DOHH2 (cell line): ENCODE measurements at regions not wholly inside any gene's neighbourhood (a gene's known extent, or its start where the extent isn't known, plus 50 kb on each side); places are given as distances from the start of the nearest gene placed in this dataset.

Experiments
- CTCF ChIP-seq: fragments of 200-600 bp; sonication (generic); IDR thresholded peaks from one replicate; pipeline ENCODE4 v1.5.1; 2014; ENCODE audit warnings: antibody characterized with exemption, mild to moderate bottlenecking, low read depth, low read length; ENCODE audit not compliant: poor library complexity, severe bottlenecking
- EZH2phosphoT487 ChIP-seq: fragments of 200-600 bp; sonication (generic); IDR thresholded peaks from 2 replicates; pipeline ENCODE4 v1.6.1; 2017; ENCODE audit warnings: borderline replicate concordance, mild to moderate bottlenecking, antibody characterized with exemption, low read length, moderate library complexity, mixed read lengths

DNA sequence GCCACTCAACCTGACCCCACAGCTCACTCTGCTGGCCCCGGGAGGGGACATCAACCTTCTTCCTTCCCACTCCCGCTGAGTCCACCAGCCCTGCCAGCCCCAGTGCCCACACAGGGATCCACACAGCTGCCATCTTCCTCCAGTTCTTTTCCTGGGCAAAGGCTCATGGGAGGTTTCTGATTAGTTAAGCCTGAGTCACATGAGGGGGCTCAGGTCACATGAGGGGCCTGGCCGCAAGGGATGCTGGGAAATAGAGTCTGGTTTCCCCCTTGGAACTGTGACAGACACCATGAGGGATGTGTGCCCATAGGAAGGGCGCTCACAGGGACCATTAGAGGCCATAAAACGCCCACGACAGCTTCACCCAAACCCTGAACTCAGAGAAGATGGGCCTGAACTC lies 228.7 kb upstream of the SFSWAP start:
- no peak for TF ChIP-seq CTCF
- TF ChIP-seq EZH2phosphoT487, result no peak
